ENCODE measurements at regions not wholly inside any gene's neighbourhood (a gene's known extent, or its start where the extent isn't known, plus 50 kb on each side); places are given as distances from the start of the nearest gene placed in this dataset.

DNA sequence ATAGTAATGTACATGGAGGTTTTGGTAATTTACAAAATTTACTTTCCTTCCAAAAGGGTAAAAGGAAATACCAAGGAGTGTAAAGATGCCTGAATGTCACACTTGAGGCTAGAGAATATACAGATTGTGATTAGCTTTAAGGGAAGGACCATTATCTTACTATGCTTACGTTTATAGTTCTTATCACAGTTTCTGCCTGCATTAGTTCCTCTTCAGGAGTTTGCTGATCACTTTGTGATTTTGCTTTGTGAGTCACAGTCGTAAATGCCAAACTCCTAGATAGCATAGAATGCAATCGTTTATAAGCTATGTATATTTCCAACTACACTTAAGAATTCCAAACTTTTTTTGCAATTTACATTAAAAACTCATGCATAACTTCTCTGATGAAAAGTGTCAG is 1034.6 kb downstream of the DIPK2A start:
- TF ChIP-seq, protein P1, sequence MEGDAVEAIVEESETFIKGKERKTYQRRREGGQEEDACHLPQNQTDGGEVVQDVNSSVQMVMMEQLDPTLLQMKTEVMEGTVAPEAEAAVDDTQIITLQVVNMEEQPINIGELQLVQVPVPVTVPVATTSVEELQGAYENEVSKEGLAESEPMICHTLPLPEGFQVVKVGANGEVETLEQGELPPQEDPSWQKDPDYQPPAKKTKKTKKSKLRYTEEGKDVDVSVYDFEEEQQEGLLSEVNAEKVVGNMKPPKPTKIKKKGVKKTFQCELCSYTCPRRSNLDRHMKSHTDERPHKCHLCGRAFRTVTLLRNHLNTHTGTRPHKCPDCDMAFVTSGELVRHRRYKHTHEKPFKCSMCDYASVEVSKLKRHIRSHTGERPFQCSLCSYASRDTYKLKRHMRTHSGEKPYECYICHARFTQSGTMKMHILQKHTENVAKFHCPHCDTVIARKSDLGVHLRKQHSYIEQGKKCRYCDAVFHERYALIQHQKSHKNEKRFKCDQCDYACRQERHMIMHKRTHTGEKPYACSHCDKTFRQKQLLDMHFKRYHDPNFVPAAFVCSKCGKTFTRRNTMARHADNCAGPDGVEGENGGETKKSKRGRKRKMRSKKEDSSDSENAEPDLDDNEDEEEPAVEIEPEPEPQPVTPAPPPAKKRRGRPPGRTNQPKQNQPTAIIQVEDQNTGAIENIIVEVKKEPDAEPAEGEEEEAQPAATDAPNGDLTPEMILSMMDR (IDR thresholded peaks at IDR 0.05; ENCODE audit: low read length) = no peak
- TF ChIP-seq EZH2 (IDR thresholded peaks at IDR 0.05; ENCODE audit: borderline replicate concordance, low read length) = no peak
